ENCODE measurements at regions not wholly inside any gene's neighbourhood (a gene's known extent, or its start where the extent isn't known, plus 50 kb on each side); places are given as distances from the start of the nearest gene placed in this dataset.

DNA sequence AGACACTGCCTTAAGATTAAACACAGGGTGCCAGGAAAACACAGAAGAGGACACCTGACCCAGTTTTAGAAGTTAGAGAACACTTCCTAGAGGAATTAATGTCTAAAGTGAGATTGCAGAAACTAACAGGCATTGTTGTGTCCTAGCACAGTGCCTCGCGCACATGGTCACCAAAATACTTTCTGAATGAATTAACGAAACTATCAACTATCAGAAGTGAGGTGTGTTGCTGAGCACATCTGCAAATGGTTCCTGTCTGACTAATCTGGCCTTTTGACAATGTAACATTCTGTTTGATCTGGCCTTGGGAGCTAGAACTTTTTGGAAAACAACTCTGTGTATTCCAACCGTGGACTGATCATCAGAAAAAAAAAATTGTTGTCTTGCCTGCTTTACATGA, 556.8 kb upstream of the LCORL start:
- H3K27me3 Mint-ChIP-seq (ENCODE audit: unreplicated experiment), result no peaks in the 10 kb centered on the region
- no peak overlapping the region for H3K4me3 Mint-ChIP-seq (ENCODE audit: unreplicated experiment)
- peaks cover 5% of the 10 kb centered on the region for H3K4me1 Mint-ChIP-seq (ENCODE audit: unreplicated experiment)
- TF ChIP-seq, protein P1, sequence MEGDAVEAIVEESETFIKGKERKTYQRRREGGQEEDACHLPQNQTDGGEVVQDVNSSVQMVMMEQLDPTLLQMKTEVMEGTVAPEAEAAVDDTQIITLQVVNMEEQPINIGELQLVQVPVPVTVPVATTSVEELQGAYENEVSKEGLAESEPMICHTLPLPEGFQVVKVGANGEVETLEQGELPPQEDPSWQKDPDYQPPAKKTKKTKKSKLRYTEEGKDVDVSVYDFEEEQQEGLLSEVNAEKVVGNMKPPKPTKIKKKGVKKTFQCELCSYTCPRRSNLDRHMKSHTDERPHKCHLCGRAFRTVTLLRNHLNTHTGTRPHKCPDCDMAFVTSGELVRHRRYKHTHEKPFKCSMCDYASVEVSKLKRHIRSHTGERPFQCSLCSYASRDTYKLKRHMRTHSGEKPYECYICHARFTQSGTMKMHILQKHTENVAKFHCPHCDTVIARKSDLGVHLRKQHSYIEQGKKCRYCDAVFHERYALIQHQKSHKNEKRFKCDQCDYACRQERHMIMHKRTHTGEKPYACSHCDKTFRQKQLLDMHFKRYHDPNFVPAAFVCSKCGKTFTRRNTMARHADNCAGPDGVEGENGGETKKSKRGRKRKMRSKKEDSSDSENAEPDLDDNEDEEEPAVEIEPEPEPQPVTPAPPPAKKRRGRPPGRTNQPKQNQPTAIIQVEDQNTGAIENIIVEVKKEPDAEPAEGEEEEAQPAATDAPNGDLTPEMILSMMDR (IDR thresholded peaks at IDR 0.05; ENCODE audit: unreplicated experiment), result no peak
- no peak for DNase-seq (ENCODE audit: low spot score)
- no peaks in the 10 kb centered on the region for H3K9me3 Mint-ChIP-seq (ENCODE audit: unreplicated experiment)
- no peak overlapping the region for H3K27ac Mint-ChIP-seq (ENCODE audit: unreplicated experiment)
- no peaks in the 10 kb centered on the region for H3K36me3 Mint-ChIP-seq (ENCODE audit: low read depth, unreplicated experiment)

DNA sequence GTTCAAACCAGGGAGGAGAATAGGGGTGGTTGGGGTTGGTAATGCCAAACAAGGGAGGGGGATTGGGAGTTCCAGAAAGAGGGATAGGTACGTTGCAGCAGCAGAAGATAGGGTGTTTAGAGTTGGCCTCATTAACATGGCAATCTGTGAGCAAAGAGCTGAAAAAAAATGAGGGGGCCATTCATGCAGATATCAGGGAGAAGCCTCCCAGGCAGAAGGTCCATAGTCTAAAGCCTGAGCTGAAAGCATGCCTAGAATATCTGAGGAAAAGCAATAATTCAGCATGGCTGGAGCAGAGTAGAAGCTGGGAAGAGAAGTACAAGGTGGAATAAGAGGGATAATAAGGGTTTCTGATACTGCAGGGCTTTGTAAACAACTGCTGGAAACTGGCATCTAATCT, 550.9 kb upstream of the LCORL start:
- H3K36me3 Mint-ChIP-seq (ENCODE audit: low read depth, unreplicated experiment), result no peaks in the 10 kb centered on the region
- TF ChIP-seq, protein P1 (IDR thresholded peaks at IDR 0.05; ENCODE audit: unreplicated experiment), result no peak
- no peak overlapping the region for H3K4me3 Mint-ChIP-seq (ENCODE audit: unreplicated experiment)
- H3K9me3 Mint-ChIP-seq (ENCODE audit: unreplicated experiment), result no peaks in the 10 kb centered on the region
- H3K4me1 Mint-ChIP-seq (ENCODE audit: unreplicated experiment), result no peaks in the 10 kb centered on the region
- no peak for DNase-seq (ENCODE audit: low spot score)
- H3K27ac Mint-ChIP-seq (ENCODE audit: unreplicated experiment), result no peak overlapping the region
- no peaks in the 10 kb centered on the region for H3K27me3 Mint-ChIP-seq (ENCODE audit: unreplicated experiment)

DNA sequence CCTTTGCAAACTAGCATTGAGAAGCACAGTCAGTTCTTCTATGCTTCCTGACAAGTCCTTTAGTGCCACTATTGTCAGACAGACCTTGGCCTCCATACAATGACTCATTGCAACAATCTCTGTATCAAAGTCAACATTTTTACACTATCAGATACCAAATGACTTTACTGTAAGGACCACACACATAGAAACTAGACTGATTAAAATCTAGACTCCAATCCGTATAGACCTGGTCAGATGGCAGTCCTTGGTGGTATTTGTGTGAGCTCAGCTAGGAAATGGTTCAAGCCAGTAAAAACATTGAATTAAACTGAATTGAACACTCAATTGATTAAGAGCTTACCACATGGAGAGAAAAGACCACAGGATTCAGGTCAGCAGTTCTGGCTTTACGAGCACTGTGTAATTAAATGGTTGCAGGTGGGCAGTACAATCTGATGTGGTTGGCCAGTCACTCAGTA, 549.8 kb upstream of the LCORL start:
- Mint-ChIP-seq H3K27me3 (ENCODE audit: unreplicated experiment) (no peaks in the 10 kb centered on the region), H3K27ac (ENCODE audit: unreplicated experiment) (no peak overlapping the region), H3K4me1 (ENCODE audit: unreplicated experiment) (no peaks in the 10 kb centered on the region), H3K9me3 (ENCODE audit: unreplicated experiment) (no peaks in the 10 kb centered on the region), H3K4me3 (ENCODE audit: unreplicated experiment) (no peak overlapping the region), H3K36me3 (ENCODE audit: low read depth, unreplicated experiment) (no peaks in the 10 kb centered on the region)
- TF ChIP-seq, protein P1 (IDR thresholded peaks at IDR 0.05; ENCODE audit: unreplicated experiment), result no peak
- DNase-seq (ENCODE audit: low spot score), result no peak

DNA sequence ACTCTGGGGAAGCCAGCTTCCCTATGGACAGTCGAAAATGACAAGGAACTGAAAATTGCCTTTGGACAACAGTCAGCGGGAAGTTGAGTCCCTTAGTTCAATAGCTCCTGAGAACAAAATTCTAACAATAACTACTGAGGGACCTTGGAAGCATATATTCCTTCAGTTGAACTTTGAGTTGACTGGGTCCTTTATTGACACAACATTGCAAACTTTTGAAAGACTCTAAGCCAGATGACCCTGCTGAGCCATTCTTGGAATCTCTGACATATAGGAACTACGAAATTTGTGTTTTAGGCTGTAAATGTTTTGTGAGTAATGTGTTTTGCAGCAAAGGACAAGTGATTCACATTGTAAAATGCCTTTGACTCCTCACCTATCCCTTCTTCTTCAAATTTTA, 548.8 kb upstream of the LCORL start:
- Mint-ChIP-seq H3K4me1 (ENCODE audit: unreplicated experiment) (no peaks in the 10 kb centered on the region), H3K27ac (ENCODE audit: unreplicated experiment) (no peak overlapping the region), H3K27me3 (ENCODE audit: unreplicated experiment) (no peaks in the 10 kb centered on the region), H3K4me3 (ENCODE audit: unreplicated experiment) (no peak overlapping the region), H3K9me3 (ENCODE audit: unreplicated experiment) (no peaks in the 10 kb centered on the region), H3K36me3 (ENCODE audit: low read depth, unreplicated experiment) (no peaks in the 10 kb centered on the region)
- DNase-seq (ENCODE audit: low spot score), result no peak
- TF ChIP-seq, protein P1 (IDR thresholded peaks at IDR 0.05; ENCODE audit: unreplicated experiment), result no peak

DNA sequence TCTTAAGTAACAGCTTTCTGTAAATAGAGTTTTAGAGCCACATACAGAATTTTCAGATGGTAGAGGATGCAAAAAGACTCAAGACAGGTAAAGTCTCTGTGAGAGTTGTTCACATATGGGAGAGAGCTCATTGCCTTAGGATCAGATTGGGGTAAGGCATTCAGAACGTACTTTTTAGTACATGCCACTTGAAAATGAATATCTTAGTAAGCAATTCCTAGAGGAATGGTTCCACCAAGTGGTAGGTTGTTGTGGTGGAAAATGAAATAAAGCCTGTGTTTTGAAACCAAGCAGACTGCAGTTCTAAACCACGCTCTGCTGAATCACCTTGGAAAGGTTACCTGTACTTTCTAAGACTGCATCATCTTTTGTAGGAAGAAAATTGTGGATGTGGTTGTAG, 547.0 kb upstream of the LCORL start:
- H3K9me3 Mint-ChIP-seq (ENCODE audit: unreplicated experiment), result no peaks in the 10 kb centered on the region
- no peaks in the 10 kb centered on the region for H3K36me3 Mint-ChIP-seq (ENCODE audit: low read depth, unreplicated experiment)
- TF ChIP-seq, protein P1 (IDR thresholded peaks at IDR 0.05; ENCODE audit: unreplicated experiment), result no peak
- no peak overlapping the region for H3K4me3 Mint-ChIP-seq (ENCODE audit: unreplicated experiment)
- no peak overlapping the region for H3K27ac Mint-ChIP-seq (ENCODE audit: unreplicated experiment)
- H3K4me1 Mint-ChIP-seq (ENCODE audit: unreplicated experiment), result no peaks in the 10 kb centered on the region
- no peak for DNase-seq (ENCODE audit: low spot score)
- H3K27me3 Mint-ChIP-seq (ENCODE audit: unreplicated experiment), result no peaks in the 10 kb centered on the region

All from endothelial cell (in vitro differentiated cells).